Sigmoid colon (tissue), 6 donors: ENCODE measurements at regions not wholly inside any gene's neighbourhood (a gene's known extent, or its start where the extent isn't known, plus 50 kb on each side); places are given as distances from the start of the nearest gene placed in this dataset.
"Not testable (repeated sequence)": the region's sequence is repeated elsewhere in the genome, so short reads cannot be mapped to it uniquely, and the experiment has no call there.

Experiments
- DNase-seq: peaks from one replicate; pipeline ENCODE4 v3.0.0-alpha.2; 2019
- H3K27ac ChIP-seq, 4 donors: fragments of 200-600 bp; sonication (generic); one replicate each; pipeline ENCODE4 v1.5.1; 2016 to 2019; ENCODE audit warnings: mild to moderate bottlenecking in 1 of 4
- H3K27me3 ChIP-seq, 3 donors: fragments of 200-600 bp; sonication (generic); one replicate each; pipeline ENCODE4 v1.5.1; 2019; ENCODE audit warnings: mild to moderate bottlenecking in 1 of 3
- H3K36me3 ChIP-seq, 4 donors: fragments of 200-600 bp; sonication (generic); one replicate each; pipeline ENCODE4 v1.5.1; 2016 to 2019
- H3K4me1 ChIP-seq, 4 donors: fragments of 200-600 bp; sonication (generic); one replicate each; pipeline ENCODE4 v1.5.1; 2017 to 2019
- H3K4me3 ChIP-seq, 4 donors: fragments of 200-600 bp; sonication (generic); one replicate each; pipeline ENCODE4 v1.5.1; 2017 to 2019; ENCODE audit warnings: mild to moderate bottlenecking in 2 of 4, moderate library complexity in 1 of 4
- H3K9me3 ChIP-seq, 4 donors: fragments of 200-600 bp in 3 of 4; sonication (generic) in 3 of 4; one replicate each; pipeline versions ENCODE4 v1.5.1 to v1.6.1; 2013 to 2019
- CTCF ChIP-seq, 4 experiments: fragments of 450-650 bp in 3 of 4; fragments of 200-600 bp in 1 of 4; IDR thresholded peaks; one replicate each; pipeline ENCODE4 v1.5.1; 2016 to 2019; ENCODE audit warnings: antibody characterized with exemption in 4 of 4, mild to moderate bottlenecking in 3 of 4, moderate library complexity in 2 of 4
- EP300 ChIP-seq, 4 donors: sonication (generic); formaldehyde crosslinking; IDR thresholded peaks; one replicate each; pipeline ENCODE4 v1.6.1; 2017; ENCODE audit warnings: antibody characterized with exemption in 4 of 4
- POLR2A ChIP-seq, 2 donors: fragments of 450-650 bp; IDR thresholded peaks; one replicate each; pipeline ENCODE4 v1.6.1; 2016; ENCODE audit warnings: antibody characterized with exemption in 2 of 2, mild to moderate bottlenecking in 2 of 2, moderate library complexity in 2 of 2
- POLR2AphosphoS5 ChIP-seq, 4 donors: sonication (generic); formaldehyde crosslinking; IDR thresholded peaks; one replicate each; pipeline ENCODE4 v1.6.1; 2017; ENCODE audit warnings: antibody characterized with exemption in 4 of 4
- WGBS, 2 donors: extraction: QIAGEN DNeasy Blood & Tissue Kit; methylation state at CpG; one replicate each; pipeline ENCODE4 v1.1.7; 2013; 5-methylcytosine and 5-hydroxymethylcytosine counted together
- intact Hi-C: fragments of 100-400 bp; cut with DNase I; formaldehyde crosslinking; loops from one replicate; pipeline ENCODE4 v1.15.1; 2023
- donor health status: healthy with polysubstance abuse.
- donor health status: healthy.

GRCh38 chr18:6537475-6537874 lies 122.8 kb upstream of the L3MBTL4 start:
- H3K36me3 ChIP-seq, result no peaks in the 10 kb centered on the region
- no peak overlapping the region for H3K4me3 ChIP-seq
- 11 to 16% methylated on average over 1 of the region's 1 CpG for WGBS, 2 donors
- no peaks in the 10 kb centered on the region for H3K4me1 ChIP-seq
- H3K27me3 ChIP-seq, result no peaks in the 10 kb centered on the region
- no peaks in the 10 kb centered on the region for H3K9me3 ChIP-seq
- no peak overlapping the region for H3K27ac ChIP-seq
- TF ChIP-seq CTCF (IDR thresholded peaks at IDR 0.05), result no peak
- intact Hi-C loops, result no loop called here
- DNase-seq, result no peak

GRCh38 chr18:6541131-6541679 lies 126.5 kb upstream of the L3MBTL4 start:
- not testable (repeated sequence) for DNase-seq, H3K27me3 ChIP-seq, H3K9me3 ChIP-seq, H3K27ac ChIP-seq, H3K4me1 ChIP-seq, H3K36me3 ChIP-seq, H3K4me3 ChIP-seq
- 31 to 41% methylated on average over 6 of the region's 6 CpGs for WGBS, 2 donors
- intact Hi-C loops, result loop anchor here (5.0 kb wide), 1 partner anchor 186 kb away; the partner anchor contains the start of gene ARHGAP28

- TF ChIP-seq CTCF (IDR thresholded peaks at IDR 0.05), result no peak
- TF ChIP-seq EP300 (IDR thresholded peaks at IDR 0.05), result no peak
- TF ChIP-seq POLR2AphosphoS5 (IDR thresholded peaks at IDR 0.05), result no peak
- no peak for TF ChIP-seq POLR2A (IDR thresholded peaks at IDR 0.05)
- peaks cover 0 to 4% (median 0%) of the 10 kb centered on the region in 4 donors for H3K4me1 ChIP-seq
- 63 to 80% methylated on average over 5 of the region's 5 CpGs for WGBS, 2 donors
- H3K27me3 ChIP-seq, result no peaks in the 10 kb centered on the region
- no peak for DNase-seq
- H3K36me3 ChIP-seq, result no peaks in the 10 kb centered on the region
- H3K9me3 ChIP-seq, result no peaks in the 10 kb centered on the region
- no peak overlapping the region for H3K4me3 ChIP-seq
- intact Hi-C loops, result loop anchor here (5.0 kb wide), 1 partner anchor 185 kb away; the partner anchor contains the start of gene ARHGAP28
- H3K27ac ChIP-seq, result no peak overlapping the region
Measured at GRCh38 chr18:6542296-6542695, 127.6 kb upstream of the L3MBTL4 start.

GRCh38 chr18:6543330-6543908 lies 128.7 kb upstream of the L3MBTL4 start:
- TF ChIP-seq CTCF (IDR thresholded peaks at IDR 0.05) (peak in 3 of 4 experiments; percentile 45 to 47 (median 46)), POLR2AphosphoS5 (IDR thresholded peaks at IDR 0.05) (no peak), EP300 (IDR thresholded peaks at IDR 0.05) (no peak)
- Histone ChIP-seq H3K27ac (no peak overlapping the region), H3K4me3 (no peak overlapping the region), H3K9me3 (no peaks in the 10 kb centered on the region), H3K36me3 (no peaks in the 10 kb centered on the region), H3K27me3 (no peaks in the 10 kb centered on the region), H3K4me1 (peaks cover 0 to 4% (median 0%) of the 10 kb centered on the region in 4 donors)
- DNase-seq, result no peak
- 43 to 49% methylated on average over 8 of the region's 8 CpGs for WGBS, 2 donors
- intact Hi-C loops, result loop anchor here (1.0 to 5.0 kb wide), 2 partner anchors 184 to 343 kb away; partner anchors contain the start of gene ARHGAP28

GRCh38 chr18:6546229-6546628 lies 131.5 kb upstream of the L3MBTL4 start:
- WGBS, 2 donors, result 80 to 86% methylated on average over 4 of the region's 4 CpGs
- H3K4me3 ChIP-seq, result no peak overlapping the region
- intact Hi-C loops, result no loop called here
- no peaks in the 10 kb centered on the region for H3K9me3 ChIP-seq
- no peaks in the 10 kb centered on the region for H3K36me3 ChIP-seq
- H3K27ac ChIP-seq, result peak overlapping the region in 2 of 4 donors; percentile 4 to 45
- no peak for DNase-seq
- no peak for TF ChIP-seq POLR2AphosphoS5 (IDR thresholded peaks at IDR 0.05)
- TF ChIP-seq POLR2A (IDR thresholded peaks at IDR 0.05), result no peak
- no peak for TF ChIP-seq EP300 (IDR thresholded peaks at IDR 0.05)
- no peak for TF ChIP-seq CTCF (IDR thresholded peaks at IDR 0.05)
- peaks cover 0 to 4% (median 0%) of the 10 kb centered on the region in 4 donors for H3K4me1 ChIP-seq
- H3K27me3 ChIP-seq, result no peaks in the 10 kb centered on the region
